Upper lobe of left lung (tissue), 6 donors: ENCODE measurements at regions not wholly inside any gene's neighbourhood (a gene's known extent, or its start where the extent isn't known, plus 50 kb on each side); places are given as distances from the start of the nearest gene placed in this dataset.
A peak's percentile ranks its signal among the peaks of the same experiment; 100 is the strongest.

ENCODE experiments used
- ATAC-seq, 2 donors: fragments of 200-7000 bp; cut with Tn5 transposase; one replicate each; pipeline ENCODE4 v1.9.1; 2022; ENCODE audit warnings: mild to moderate bottlenecking in 2 of 2, moderate library complexity in 2 of 2; ENCODE audit not compliant: low FRiP score in 2 of 2
- DNase-seq, 2 donors: peaks; one replicate each; pipeline ENCODE4 v3.0.0-alpha.2; 2019 to 2020
- H3K27ac ChIP-seq, 4 donors: fragments of 200-600 bp; sonication (generic); one replicate each; pipeline ENCODE4 v1.5.1; 2016 to 2019
- H3K27me3 ChIP-seq, 4 donors: fragments of 200-600 bp; sonication (generic); one replicate each; pipeline ENCODE4 v1.5.1; 2017 to 2019
- H3K36me3 ChIP-seq, 4 donors: fragments of 200-600 bp; sonication (generic); one replicate each; pipeline ENCODE4 v1.5.1; 2016 to 2019
- H3K4me1 ChIP-seq, 4 donors: fragments of 200-600 bp; sonication (generic); one replicate each; pipeline ENCODE4 v1.5.1; 2018 to 2019
- H3K4me3 ChIP-seq, 4 donors: fragments of 200-600 bp; sonication (generic); one replicate each; pipeline ENCODE4 v1.5.1; 2017 to 2019; ENCODE audit warnings: mild to moderate bottlenecking in 2 of 4, moderate library complexity in 1 of 4
- H3K9me3 ChIP-seq, 4 donors: fragments of 200-600 bp; sonication (generic); one replicate each; pipeline ENCODE4 v1.5.1; 2018 to 2019
- EP300 ChIP-seq, 4 donors: sonication (generic); formaldehyde crosslinking; IDR thresholded peaks; one replicate each; pipeline ENCODE4 v1.5.1; 2017; ENCODE audit warnings: antibody characterized with exemption in 4 of 4, control low read depth in 2 of 4
- POLR2A ChIP-seq, 4 donors: fragments of 450-650 bp; IDR thresholded peaks; one replicate each; pipeline ENCODE4 v1.5.1; 2016 to 2017; ENCODE audit warnings: antibody characterized with exemption in 4 of 4, mild to moderate bottlenecking in 2 of 4
- POLR2AphosphoS5 ChIP-seq, 2 donors: sonication (generic); formaldehyde crosslinking; IDR thresholded peaks; one replicate each; pipeline ENCODE4 v1.5.1; 2017; ENCODE audit warnings: antibody characterized with exemption in 2 of 2
- WGBS, 2 donors: methylation state at CpG; one replicate each; pipeline ENCODE4 v1.1.5; 2017 to 2018; 5-methylcytosine and 5-hydroxymethylcytosine counted together
- TF ChIP-seq, protein P1 (sequence below), 6 experiments: fragments of 450-650 bp in 4 of 6; fragments of 200-600 bp in 2 of 6; sonication (generic) in 2 of 6; IDR thresholded peaks; one replicate each; pipeline ENCODE4 v1.5.1; 2016 to 2019; ENCODE audit warnings: antibody characterized with exemption in 6 of 6
- donor health status: DM: no; HTN: no; CAD: no; lungs with moderate emphysema.
- donor health status: DM: no; HTN: yes; CAD: no; lungs with severe emphysema.

DNA sequence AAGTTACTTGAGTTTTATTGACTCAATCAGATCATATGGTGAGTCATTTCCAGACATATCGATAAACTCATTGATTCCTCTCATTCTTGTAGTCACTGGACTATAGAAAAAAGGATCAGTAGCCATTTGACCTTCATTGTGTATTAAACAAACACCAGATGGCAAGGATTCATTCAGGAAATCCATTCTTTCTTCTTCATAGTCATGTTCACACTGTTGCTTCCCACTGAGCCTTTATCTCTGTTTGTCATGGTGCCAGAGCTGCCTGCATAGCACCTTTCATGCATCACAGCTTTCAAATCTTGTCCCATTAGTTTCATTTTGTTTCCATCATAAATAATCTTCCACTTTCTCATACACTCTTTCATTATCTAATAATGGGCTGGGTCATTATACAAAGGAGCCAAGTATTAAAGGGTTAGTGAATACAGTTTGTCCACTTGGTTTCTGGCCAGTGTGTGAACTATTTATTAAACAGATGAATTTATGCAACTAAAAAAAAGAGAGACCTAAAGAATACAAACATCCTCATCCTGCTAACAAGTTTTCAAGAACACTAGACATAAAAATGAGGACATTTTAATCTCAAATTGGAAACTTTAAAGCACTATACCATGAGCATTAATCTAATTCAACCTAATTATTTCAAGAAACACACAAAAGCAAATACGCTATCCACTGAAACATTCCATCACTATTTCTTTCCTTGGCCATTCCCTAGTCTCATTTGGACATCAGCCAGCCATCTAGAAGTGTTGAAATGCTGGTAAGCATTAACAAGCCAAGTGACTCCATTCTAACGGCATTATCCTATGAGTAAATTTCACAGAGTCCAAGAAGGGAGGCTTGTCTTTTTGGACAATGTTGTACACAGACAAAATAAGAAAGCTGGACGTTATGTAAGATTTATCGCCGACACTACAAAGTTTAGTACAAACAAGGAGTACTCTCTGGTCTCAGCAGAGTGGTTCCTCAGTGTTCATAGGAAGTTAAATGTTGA is 476.5 kb downstream of the FOXG1 start:
- TF ChIP-seq POLR2A (IDR thresholded peaks at IDR 0.05) (no peak), EP300 (IDR thresholded peaks at IDR 0.05) (no peak), POLR2AphosphoS5 (IDR thresholded peaks at IDR 0.05) (no peak)
- TF ChIP-seq, protein P1, sequence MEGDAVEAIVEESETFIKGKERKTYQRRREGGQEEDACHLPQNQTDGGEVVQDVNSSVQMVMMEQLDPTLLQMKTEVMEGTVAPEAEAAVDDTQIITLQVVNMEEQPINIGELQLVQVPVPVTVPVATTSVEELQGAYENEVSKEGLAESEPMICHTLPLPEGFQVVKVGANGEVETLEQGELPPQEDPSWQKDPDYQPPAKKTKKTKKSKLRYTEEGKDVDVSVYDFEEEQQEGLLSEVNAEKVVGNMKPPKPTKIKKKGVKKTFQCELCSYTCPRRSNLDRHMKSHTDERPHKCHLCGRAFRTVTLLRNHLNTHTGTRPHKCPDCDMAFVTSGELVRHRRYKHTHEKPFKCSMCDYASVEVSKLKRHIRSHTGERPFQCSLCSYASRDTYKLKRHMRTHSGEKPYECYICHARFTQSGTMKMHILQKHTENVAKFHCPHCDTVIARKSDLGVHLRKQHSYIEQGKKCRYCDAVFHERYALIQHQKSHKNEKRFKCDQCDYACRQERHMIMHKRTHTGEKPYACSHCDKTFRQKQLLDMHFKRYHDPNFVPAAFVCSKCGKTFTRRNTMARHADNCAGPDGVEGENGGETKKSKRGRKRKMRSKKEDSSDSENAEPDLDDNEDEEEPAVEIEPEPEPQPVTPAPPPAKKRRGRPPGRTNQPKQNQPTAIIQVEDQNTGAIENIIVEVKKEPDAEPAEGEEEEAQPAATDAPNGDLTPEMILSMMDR (IDR thresholded peaks at IDR 0.05) = no peak
- no peak for DNase-seq
- peak in 1 of 2 donors; percentile 53 for ATAC-seq
- H3K4me1 ChIP-seq = no peaks in the 10 kb centered on the region
- WGBS, 2 donors = 54 to 59% methylated on average over 6 of the region's 6 CpGs
- no peaks in the 10 kb centered on the region for H3K9me3 ChIP-seq
- no peak overlapping the region for H3K27ac ChIP-seq
- no peak overlapping the region for H3K4me3 ChIP-seq
- H3K27me3 ChIP-seq = no peaks in the 10 kb centered on the region
- no peaks in the 10 kb centered on the region for H3K36me3 ChIP-seq

DNA sequence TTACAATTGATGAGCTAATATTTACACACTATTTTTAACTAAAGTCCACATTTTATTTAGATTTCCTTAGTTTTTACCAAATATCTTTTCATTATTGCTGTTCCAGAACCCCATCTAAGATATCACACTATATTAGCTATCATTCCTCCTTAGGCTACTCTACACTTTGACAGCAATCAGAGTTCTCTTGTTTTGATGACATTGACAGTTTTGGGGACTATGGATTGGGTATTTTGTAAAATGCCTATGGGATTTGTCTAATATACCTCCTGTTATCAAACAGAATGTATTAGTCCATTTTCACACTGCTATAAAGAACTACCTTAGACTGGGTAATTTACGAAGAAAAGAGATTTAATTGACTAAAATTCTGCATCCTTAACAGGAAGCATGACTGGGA is 489.1 kb downstream of the FOXG1 start:
- Histone ChIP-seq H3K27ac (no peak overlapping the region), H3K36me3 (no peaks in the 10 kb centered on the region), H3K9me3 (no peaks in the 10 kb centered on the region), H3K4me3 (no peak overlapping the region), H3K4me1 (no peaks in the 10 kb centered on the region), H3K27me3 (no peaks in the 10 kb centered on the region)
- TF ChIP-seq EP300 (IDR thresholded peaks at IDR 0.05) (no peak), POLR2A (IDR thresholded peaks at IDR 0.05) (no peak), POLR2AphosphoS5 (IDR thresholded peaks at IDR 0.05) (no peak)
- TF ChIP-seq, protein P1 (IDR thresholded peaks at IDR 0.05) = no peak
- ATAC-seq (no peak), DNase-seq (no peak)
- WGBS, 2 donors = 70 to 79% methylated on average over 1 of the region's 1 CpG

DNA sequence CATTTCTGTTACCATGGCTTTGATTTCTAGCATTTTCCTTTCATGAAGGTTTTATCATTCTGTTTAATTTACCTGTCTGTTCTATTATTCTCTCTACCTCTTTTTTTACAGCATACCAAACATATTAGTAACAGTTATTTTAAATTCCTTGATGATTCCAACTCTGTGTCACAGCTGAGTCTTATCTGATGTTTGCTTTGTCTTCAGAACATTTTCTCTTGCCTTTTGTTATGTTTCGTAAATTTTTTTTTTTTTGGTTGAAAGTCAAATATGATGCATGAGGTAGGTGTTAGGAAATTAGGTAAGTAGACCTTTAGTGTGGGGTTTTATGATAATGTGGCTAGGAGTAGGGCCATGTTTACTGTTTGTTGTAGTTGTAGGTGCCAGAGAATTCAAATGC is 496.4 kb downstream of the FOXG1 start:
- H3K36me3 ChIP-seq = no peaks in the 10 kb centered on the region
- H3K9me3 ChIP-seq = no peaks in the 10 kb centered on the region
- no peaks in the 10 kb centered on the region for H3K27me3 ChIP-seq
- DNase-seq (no peak), ATAC-seq (no peak)
- WGBS, 2 donors = 70 to 82% methylated on average over 1 of the region's 1 CpG
- H3K4me1 ChIP-seq = no peaks in the 10 kb centered on the region
- H3K27ac ChIP-seq = no peak overlapping the region
- TF ChIP-seq, protein P1 (IDR thresholded peaks at IDR 0.05) = no peak
- TF ChIP-seq POLR2AphosphoS5 (IDR thresholded peaks at IDR 0.05) (no peak), EP300 (IDR thresholded peaks at IDR 0.05) (no peak), POLR2A (IDR thresholded peaks at IDR 0.05) (no peak)
- no peak overlapping the region for H3K4me3 ChIP-seq

DNA sequence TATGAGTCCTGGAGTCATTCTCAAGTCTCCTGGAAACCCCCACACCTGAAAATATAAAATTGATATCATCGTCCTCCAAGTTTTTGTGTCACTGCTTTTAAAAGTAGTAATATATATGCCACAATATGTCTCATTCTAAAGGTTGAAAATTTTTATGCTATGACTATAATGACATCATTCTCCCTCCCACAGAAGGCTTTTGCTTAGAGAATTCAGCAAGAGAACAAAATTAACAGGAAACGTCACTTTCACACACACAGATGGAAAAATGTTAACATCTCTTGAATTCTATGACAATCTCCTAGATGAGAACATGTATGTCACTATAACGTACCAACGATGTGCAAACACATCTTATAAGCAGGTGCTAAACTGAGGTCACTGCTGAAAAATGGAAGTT is 498.3 kb downstream of the FOXG1 start:
- H3K36me3 ChIP-seq = no peaks in the 10 kb centered on the region
- H3K27me3 ChIP-seq = no peaks in the 10 kb centered on the region
- no peak overlapping the region for H3K27ac ChIP-seq
- H3K4me1 ChIP-seq = no peaks in the 10 kb centered on the region
- ATAC-seq (no peak), DNase-seq (no peak)
- whole genome bisulfite sequencing, 2 donors = 69 to 74% methylated on average over 4 of the region's 4 CpGs
- H3K9me3 ChIP-seq = no peaks in the 10 kb centered on the region
- no peak overlapping the region for H3K4me3 ChIP-seq
- TF ChIP-seq EP300 (IDR thresholded peaks at IDR 0.05) (no peak), POLR2A (IDR thresholded peaks at IDR 0.05) (no peak), POLR2AphosphoS5 (IDR thresholded peaks at IDR 0.05) (no peak)
- TF ChIP-seq, protein P1 (IDR thresholded peaks at IDR 0.05) = no peak
